ENCODE measurements at regions not wholly inside any gene's neighbourhood (a gene's known extent, or its start where the extent isn't known, plus 50 kb on each side); places are given as distances from the start of the nearest gene placed in this dataset.

- no peak for FAIRE-seq
These were observed 397.7 kb downstream of the RFPL4B start for GRCh38 chr6:112744827-112745226.

- FAIRE-seq = no peak
These were observed 398.6 kb downstream of the RFPL4B start for GRCh38 chr6:112745765-112746164.

- no peak for FAIRE-seq
These were observed 402.5 kb downstream of the RFPL4B start for GRCh38 chr6:112749673-112750072.

- no peak for FAIRE-seq
These were observed 405.2 kb downstream of the RFPL4B start for GRCh38 chr6:112752305-112752704.

GRCh38 chr6:112752791-112753190, 405.7 kb downstream of the RFPL4B start:
- FAIRE-seq = no peak

GRCh38 chr6:112760831-112761230, 413.7 kb downstream of the RFPL4B start:
- no peak for FAIRE-seq

- FAIRE-seq = no peak
These were observed 414.6 kb downstream of the RFPL4B start for GRCh38 chr6:112761740-112762139.

GRCh38 chr6:112764377-112764776, 417.2 kb downstream of the RFPL4B start:
- peak; percentile 5 for FAIRE-seq

- FAIRE-seq = no peak
These were observed 423.2 kb downstream of the RFPL4B start for GRCh38 chr6:112770308-112770707.

- no peak for FAIRE-seq
These were observed 426.1 kb downstream of the RFPL4B start for GRCh38 chr6:112773187-112773586.

GRCh38 chr6:112774319-112774718, 427.2 kb downstream of the RFPL4B start:
- no peak for FAIRE-seq

GRCh38 chr6:112780498-112781096, 433.5 kb downstream of the RFPL4B start:
- FAIRE-seq = peak; percentile 99

GRCh38 chr6:112781241-112781640, 434.1 kb downstream of the RFPL4B start:
- no peak for FAIRE-seq

- FAIRE-seq = no peak
These were observed 438.3 kb downstream of the RFPL4B start for GRCh38 chr6:112785408-112785807.

GRCh38 chr6:112786801-112787200, 439.7 kb downstream of the RFPL4B start:
- FAIRE-seq = no peak

GRCh38 chr6:112787371-112787770, 440.2 kb downstream of the RFPL4B start:
- no peak for FAIRE-seq

- no peak for FAIRE-seq
These were observed 448.2 kb downstream of the RFPL4B start for GRCh38 chr6:112795316-112795715.

GRCh38 chr6:112796712-112797111, 449.6 kb downstream of the RFPL4B start:
- FAIRE-seq = no peak

- no peak for FAIRE-seq
These were observed 452.8 kb downstream of the RFPL4B start for GRCh38 chr6:112799889-112800288.

GRCh38 chr6:112800439-112800838, 453.3 kb downstream of the RFPL4B start:
- FAIRE-seq = no peak

GRCh38 chr6:112800916-112801315, 453.8 kb downstream of the RFPL4B start:
- FAIRE-seq = no peak

- no peak for FAIRE-seq
These were observed 454.4 kb downstream of the RFPL4B start for GRCh38 chr6:112801468-112802080.

GRCh38 chr6:112802144-112802543, 455.0 kb downstream of the RFPL4B start:
- FAIRE-seq = no peak

GRCh38 chr6:112804638-112805330, 457.7 kb downstream of the RFPL4B start:
- no peak for FAIRE-seq

Measured in islet of Langerhans (tissue), 1 donor.